ENCODE measurements at regions not wholly inside any gene's neighbourhood (a gene's known extent, or its start where the extent isn't known, plus 50 kb on each side); places are given as distances from the start of the nearest gene placed in this dataset.

DNA sequence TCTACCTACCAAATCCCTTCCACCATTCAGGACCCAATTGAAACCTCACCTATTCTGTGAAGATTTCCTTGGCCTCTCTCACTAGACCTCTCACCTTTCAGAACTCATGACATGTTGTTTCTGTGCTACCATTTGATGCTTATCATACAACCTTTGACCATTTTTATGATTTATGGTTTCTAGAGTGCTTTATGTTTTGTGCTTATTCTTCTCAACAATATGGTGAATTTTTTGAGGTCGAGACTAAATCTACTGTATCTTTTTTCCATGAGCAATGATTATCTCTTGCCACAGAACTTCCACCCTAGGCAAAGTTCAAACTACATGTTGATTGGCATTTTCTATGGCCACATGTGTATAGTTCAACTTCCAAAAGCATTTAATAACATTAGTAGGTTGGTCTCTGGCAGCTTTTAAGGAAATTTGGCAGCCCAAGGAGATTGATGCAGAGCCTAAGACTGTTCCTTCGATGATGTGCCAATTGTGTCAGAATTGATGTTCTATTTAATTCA is 84.9 kb downstream of the OLIG3 start:
- no peak for TF ChIP-seq POLR2A (IDR thresholded peaks at IDR 0.05)
- TF ChIP-seq CTCF (IDR thresholded peaks at IDR 0.05) = no peak

Measured in ovary (tissue), 3 donors.